ENCODE measurements at regions not wholly inside any gene's neighbourhood (a gene's known extent, or its start where the extent isn't known, plus 50 kb on each side); places are given as distances from the start of the nearest gene placed in this dataset.

DNA sequence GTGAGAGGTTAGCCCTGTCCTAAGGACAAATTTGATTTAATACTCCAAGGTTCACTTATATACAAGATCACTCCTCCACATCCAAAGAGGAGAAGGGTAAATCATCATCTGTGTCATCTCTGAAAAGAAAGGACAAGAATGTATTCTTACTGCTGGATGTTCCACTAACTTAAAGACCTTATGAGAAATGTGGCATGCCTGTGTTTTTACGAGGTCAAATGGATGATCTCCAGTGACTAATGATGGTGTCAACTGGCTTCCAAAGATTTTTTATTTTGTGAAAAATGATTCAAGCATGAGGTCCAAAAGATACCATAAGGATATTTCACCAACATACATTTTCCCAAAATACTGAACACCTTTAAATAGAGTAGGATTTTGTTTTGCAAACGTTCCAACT is 143.4 kb downstream of the PTCHD1 start:
- Histone ChIP-seq H3K79me2 (ENCODE audit: insufficient read depth, low read length) (no peaks in the 10 kb centered on the region), H3K4me2 (ENCODE audit: low read depth, low read length) (no peak overlapping the region), H3K9me3 (ENCODE audit: low read length) (no peaks in the 10 kb centered on the region), H3K4me1 (ENCODE audit: insufficient read depth, low read length) (no peaks in the 10 kb centered on the region), H3K27me3 (ENCODE audit: control insufficient read depth in 1 of 2, insufficient read depth in 2 of 2, low read length in 2 of 2) (no peaks in the 10 kb centered on the region), H2AFZ (ENCODE audit: low read length) (no peak overlapping the region), H3K4me3 (replicated peaks in 1 of 3; ENCODE audit: insufficient read depth in 1 of 3, low read depth in 2 of 3, low read length in 3 of 3) (no peak overlapping the region), H3K9ac (ENCODE audit: insufficient read depth, low read depth, low read length) (no peak overlapping the region), H3K27ac (ENCODE audit: extremely low read length, insufficient read depth, low read length) (no peak overlapping the region), H3K36me3 (replicated peaks in 1 of 2; ENCODE audit: control insufficient read depth in 1 of 2, insufficient read depth in 2 of 2, low read length in 2 of 2) (no peaks in the 10 kb centered on the region), H4K20me1 (ENCODE audit: insufficient read depth, low read length) (no peaks in the 10 kb centered on the region)
- ChIA-PET POLR2A (no interaction called here), CTCF (ENCODE audit: low intra/inter-chr PET ratio, low total read pairs) (no interaction called here)
- intact Hi-C loops (cut with micrococcal nuclease; ENCODE audit: unreplicated experiment) (no loop called here), in situ Hi-C loops (cut with HindIII; ENCODE audit: extremely low pct_ligation_motif_present, low pct_unique_long_range_greater_than_20kb) (no loop called here)
- no peak for ATAC-seq
- WGBS (ENCODE audit: low lambda C conversion rate), result 0% methylated on average over 2 of the region's 2 CpGs
- DNase-seq (ENCODE audit: low spot score), result no peak
- FAIRE-seq, result no peak
- TF ChIP-seq PBX3 (CRISPR knock-in tag; IDR thresholded peaks at IDR 0.05; ENCODE audit: borderline replicate concordance) (no peak), MLLT10 (CRISPR knock-in tag; IDR thresholded peaks at IDR 0.05) (no peak), ZNF296 (CRISPR knock-in tag; conservative IDR thresholded peaks at IDR 0.05) (no peak), SETDB1 (CRISPR knock-in tag; IDR thresholded peaks at IDR 0.05; ENCODE audit: borderline replicate concordance) (no peak), ZNF552 (CRISPR knock-in tag; IDR thresholded peaks at IDR 0.05; ENCODE audit: borderline replicate concordance) (no peak), ATF7-NPFF (CRISPR knock-in tag; IDR thresholded peaks at IDR 0.05; ENCODE audit: low read depth) (no peak), FOSL1 (CRISPR knock-in tag; IDR thresholded peaks at IDR 0.05; ENCODE audit: borderline replicate concordance) (no peak), ZNF781 (CRISPR knock-in tag; IDR thresholded peaks at IDR 0.05; ENCODE audit: borderline replicate concordance, not compliant biosample characterization) (no peak), ZNF382 (CRISPR knock-in tag; IDR thresholded peaks at IDR 0.05; ENCODE audit: borderline replicate concordance) (no peak), MTA1 (CRISPR knock-in tag; IDR thresholded peaks at IDR 0.05; ENCODE audit: borderline replicate concordance) (no peak), ZNF253 (CRISPR knock-in tag; IDR thresholded peaks at IDR 0.05; ENCODE audit: borderline replicate concordance) (no peak), IRF2 (CRISPR knock-in tag; IDR thresholded peaks at IDR 0.05) (no peak), MXI1 (IDR thresholded peaks at IDR 0.05; ENCODE audit: borderline replicate concordance, low read depth, low read length) (no peak)
- TF ChIP-seq, protein P1, sequence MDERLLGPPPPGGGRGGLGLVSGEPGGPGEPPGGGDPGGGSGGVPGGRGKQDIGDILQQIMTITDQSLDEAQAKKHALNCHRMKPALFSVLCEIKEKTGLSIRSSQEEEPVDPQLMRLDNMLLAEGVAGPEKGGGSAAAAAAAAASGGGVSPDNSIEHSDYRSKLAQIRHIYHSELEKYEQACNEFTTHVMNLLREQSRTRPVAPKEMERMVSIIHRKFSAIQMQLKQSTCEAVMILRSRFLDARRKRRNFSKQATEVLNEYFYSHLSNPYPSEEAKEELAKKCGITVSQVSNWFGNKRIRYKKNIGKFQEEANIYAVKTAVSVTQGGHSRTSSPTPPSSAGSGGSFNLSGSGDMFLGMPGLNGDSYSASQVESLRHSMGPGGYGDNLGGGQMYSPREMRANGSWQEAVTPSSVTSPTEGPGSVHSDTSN (CRISPR knock-in tag; IDR thresholded peaks at IDR 0.05), result no peak
- BruUV-seq (replicated peaks), result no TSS peak

Measured in HepG2 (cell line).